GM12892 (cell line): ENCODE measurements at regions not wholly inside any gene's neighbourhood (a gene's known extent, or its start where the extent isn't known, plus 50 kb on each side); places are given as distances from the start of the nearest gene placed in this dataset.

ENCODE experiments used
- DNase-seq: peaks from one replicate; pipeline ENCODE4 v3.0.0; 2011; ENCODE audit not compliant: insufficient read length
- FAIRE-seq: peaks from 2 replicates; lab custom pipeline; 2011; peaks lifted over from hg19 to GRCh38; lab: Jason Lieb, UNC
- POLR2A ChIP-seq: IDR thresholded peaks from 2 replicates; pipeline ENCODE4 v1.6.1; 2011; ENCODE audit warnings: low read depth, low read length, control low read depth
- POLR2AphosphoS5 ChIP-seq: IDR thresholded peaks from 2 replicates; pipeline ENCODE4 v1.6.1; 2011; ENCODE audit warnings: low read depth, low read length, control low read depth
- TAF1 ChIP-seq: IDR thresholded peaks from 2 replicates; pipeline ENCODE4 v1.6.1; 2011; ENCODE audit warnings: low read depth, mild to moderate bottlenecking, control low read depth, low read length, borderline replicate concordance

DNA sequence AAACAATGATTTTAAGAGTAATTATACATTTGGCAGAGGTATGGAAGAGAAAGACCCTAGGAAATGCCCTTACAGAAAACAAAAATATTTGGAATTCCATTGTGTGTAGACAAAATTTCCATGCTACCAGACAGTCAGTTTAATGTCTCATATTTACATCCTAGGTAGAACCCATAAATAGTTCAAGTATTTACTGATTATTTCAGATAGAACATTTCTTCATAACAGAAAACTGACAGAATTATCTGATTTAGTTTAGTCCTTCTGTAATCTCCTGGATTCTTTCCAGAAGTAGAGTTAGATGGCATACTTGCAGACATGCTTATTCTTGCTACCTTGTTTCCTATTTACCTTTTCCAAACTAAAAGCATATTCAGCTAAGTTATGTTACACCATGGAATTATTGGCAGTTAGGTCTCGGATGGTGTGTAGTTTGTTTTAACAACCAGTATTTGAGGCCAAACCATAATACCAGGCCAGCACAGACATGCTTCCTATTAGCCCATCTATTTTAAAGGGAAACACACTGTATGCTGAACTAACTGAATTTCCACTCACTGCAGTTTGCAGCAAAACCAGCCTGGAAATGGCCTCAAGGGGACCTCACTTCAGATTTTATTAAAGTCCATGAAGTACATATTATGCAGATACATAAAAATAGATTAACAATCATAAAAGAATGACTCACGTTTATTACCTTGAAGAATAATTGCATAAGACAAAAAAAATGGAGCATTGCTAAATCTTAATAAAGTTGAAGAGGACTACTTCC, 126.6 kb upstream of the LRIG3 start:
- TF ChIP-seq TAF1 (no peak), POLR2AphosphoS5 (no peak), POLR2A (no peak)
- FAIRE-seq (no peak), DNase-seq (no peak)

GRCh38 chr12:59044791-59045190, 124.5 kb upstream of the LRIG3 start:
- FAIRE-seq: no peak
- TF ChIP-seq POLR2A: no peak
- TF ChIP-seq POLR2AphosphoS5: no peak
- TF ChIP-seq TAF1: no peak
- no peak for DNase-seq

DNA sequence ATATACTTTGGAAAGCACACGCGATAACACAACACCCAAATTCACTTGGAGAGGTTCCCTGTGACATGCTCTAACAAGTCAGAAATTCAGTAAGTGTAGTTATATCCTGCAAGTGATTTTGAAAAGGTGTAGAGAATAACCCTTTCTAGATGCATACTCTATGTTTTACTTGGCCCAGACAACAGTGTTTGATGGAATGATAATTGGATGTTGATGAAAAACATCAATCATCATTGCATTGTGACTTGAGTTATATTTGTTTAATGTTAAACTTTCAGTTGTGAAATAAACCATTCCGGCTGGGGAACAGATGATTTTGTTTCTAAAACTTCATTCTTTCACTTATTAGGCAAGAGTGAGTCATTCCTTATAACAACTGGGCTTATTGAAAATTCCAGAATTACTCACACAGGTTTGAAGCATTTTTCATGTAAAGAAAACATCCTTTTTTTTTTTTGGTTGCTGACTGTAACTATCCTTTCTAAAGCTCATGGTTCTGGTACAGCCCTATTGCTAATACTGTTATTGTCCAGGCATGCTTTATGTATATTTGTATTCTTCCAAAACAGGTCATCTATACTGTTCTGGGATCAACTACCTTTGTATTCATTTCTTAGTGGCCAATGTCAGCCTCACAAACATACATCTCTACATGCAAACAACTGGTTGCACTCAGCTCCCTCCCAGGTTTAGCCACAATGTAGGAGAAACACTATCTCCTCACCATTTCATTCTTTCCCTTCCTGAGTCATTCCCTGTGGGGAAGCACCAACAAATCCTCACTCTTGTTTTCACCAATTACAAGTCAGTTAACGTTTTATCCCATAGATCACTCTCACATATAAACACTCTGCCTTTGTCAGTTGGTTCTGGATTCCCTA, 121.2 kb upstream of the LRIG3 start:
- FAIRE-seq (no peak), DNase-seq (no peak)
- no peak for TF ChIP-seq TAF1
- TF ChIP-seq POLR2AphosphoS5: no peak
- TF ChIP-seq POLR2A: no peak

DNA sequence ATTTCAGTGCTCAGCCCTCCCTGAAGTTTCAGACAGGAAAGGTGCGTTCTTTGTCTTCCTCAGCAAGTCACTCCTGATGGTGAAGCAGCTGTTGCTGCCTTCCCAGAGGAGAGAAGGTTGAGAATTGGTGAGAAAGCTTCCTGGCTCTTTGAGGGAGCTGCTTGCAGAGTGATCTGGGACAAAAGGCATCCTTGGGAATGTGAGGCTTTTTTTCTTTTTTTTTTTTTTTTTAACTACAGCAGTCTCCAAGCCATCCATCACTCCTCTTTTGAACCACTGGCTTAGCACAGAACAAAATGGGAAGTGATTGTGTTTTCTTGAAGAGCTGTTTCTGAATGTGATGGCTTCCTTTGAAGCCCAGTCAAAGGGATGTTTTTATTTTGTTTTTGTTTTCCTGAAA, 120.4 kb upstream of the LRIG3 start:
- no peak for DNase-seq
- TF ChIP-seq POLR2A (no peak), POLR2AphosphoS5 (no peak), TAF1 (no peak)
- FAIRE-seq: no peak

GRCh38 chr12:59040043-59040442, 119.7 kb upstream of the LRIG3 start:
- FAIRE-seq: no peak
- no peak for TF ChIP-seq POLR2A
- DNase-seq: no peak

DNA sequence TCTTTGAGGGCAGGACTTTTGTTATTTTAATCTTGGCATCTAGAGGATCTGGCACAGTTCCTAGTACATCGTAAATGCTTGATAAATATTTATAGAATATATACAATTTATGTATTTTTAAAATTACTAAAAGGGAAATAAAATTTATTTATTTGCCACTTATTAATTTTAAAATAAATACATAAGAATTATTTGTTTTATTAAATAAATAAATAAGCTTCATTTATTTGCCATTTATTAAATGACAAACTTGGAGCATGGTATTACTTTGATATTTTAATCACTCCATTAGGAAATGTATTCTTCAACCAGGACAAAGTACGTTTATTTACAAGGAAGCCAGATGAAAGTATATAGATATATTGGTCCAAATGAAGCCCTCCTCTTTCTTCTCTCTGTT, 118.7 kb upstream of the LRIG3 start:
- TF ChIP-seq POLR2A: no peak
- no peak for TF ChIP-seq POLR2AphosphoS5
- no peak for TF ChIP-seq TAF1
- DNase-seq: no peak
- FAIRE-seq: no peak

DNA sequence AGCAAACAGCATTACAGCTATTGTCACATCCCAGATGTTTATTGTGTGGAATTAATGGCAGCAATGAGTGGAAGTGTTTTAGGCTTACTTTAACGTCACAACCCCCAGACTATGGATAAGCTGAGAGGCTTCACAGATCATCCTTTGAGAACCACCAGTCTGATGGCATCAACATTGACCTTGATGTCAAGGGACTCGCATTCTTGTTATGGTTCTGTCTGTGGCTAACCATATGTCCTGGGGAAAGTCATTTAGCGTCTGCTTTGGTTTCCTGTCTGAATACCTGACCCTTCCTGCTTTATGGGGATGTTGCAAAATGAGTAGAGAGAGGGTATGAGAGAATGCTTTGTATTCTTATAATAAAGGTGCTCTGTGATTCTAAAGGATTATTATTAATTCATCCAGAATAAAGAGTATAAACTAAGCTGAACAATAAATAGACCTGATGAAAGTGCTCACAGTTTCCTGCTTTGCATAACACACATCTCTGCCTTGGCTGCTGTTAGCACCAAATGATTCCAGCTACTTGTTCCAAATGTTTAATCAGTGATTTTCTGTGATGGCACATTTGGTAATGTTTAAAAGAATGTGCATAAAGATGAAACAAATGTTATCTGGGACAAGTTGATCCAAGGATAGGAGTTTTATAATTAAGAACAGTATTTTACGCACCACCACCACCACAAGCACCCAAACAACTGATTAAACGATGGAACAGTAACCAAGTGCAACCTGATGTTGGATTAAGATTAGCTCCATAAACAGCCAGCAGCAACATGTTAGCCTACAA, 116.9 kb upstream of the LRIG3 start:
- DNase-seq: no peak
- TF ChIP-seq POLR2AphosphoS5 (no peak), POLR2A (no peak), TAF1 (no peak)
- no peak for FAIRE-seq

GRCh38 chr12:59036347-59036746, 116.0 kb upstream of the LRIG3 start:
- no peak for TF ChIP-seq TAF1
- TF ChIP-seq POLR2AphosphoS5: no peak
- no peak for TF ChIP-seq POLR2A
- FAIRE-seq (no peak), DNase-seq (no peak)

DNA sequence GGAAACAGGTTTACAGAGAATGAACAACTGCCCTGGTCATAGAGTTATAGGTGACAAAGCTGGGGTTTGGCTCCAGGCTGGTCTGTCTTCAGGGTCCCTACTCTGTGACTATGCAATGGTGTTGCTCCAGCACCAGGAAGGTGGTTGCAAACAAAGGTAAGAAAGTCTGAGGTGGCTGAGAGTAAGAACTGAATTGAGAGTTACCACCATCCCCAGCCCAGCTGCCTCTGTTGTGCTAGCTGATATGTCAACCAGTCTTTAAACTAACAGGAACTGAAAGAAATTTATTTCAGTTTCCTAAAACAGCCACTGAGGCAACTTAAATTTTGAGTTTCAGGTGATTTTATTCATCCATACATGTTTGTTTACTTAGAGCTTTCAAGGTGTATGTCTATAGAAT, 111.0 kb upstream of the LRIG3 start:
- DNase-seq: no peak
- TF ChIP-seq POLR2AphosphoS5 (no peak), POLR2A (no peak), TAF1 (no peak)
- FAIRE-seq: no peak

DNA sequence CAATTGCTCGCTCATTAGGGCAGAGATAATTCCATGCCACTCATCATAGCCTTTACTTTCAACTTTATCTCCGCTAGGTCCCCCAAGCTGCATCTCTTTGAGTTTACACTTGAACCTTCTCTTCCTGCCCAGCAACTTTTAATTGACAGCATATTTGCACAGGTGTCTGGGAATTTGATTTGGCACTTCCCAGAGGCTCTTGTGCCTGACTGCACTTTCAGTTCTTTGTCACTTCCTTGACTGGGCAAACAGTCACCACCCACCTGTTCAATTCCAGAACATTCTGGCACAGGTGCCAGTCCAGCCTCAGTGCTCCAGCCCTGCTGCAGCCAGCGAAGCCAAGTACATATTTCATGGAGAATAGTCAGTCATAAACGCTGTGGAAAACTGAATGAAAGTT, 110.1 kb upstream of the LRIG3 start:
- no peak for TF ChIP-seq TAF1
- TF ChIP-seq POLR2A: no peak
- no peak for TF ChIP-seq POLR2AphosphoS5
- no peak for DNase-seq
- no peak for FAIRE-seq

- no peak for DNase-seq
- FAIRE-seq: no peak
- TF ChIP-seq TAF1 (no peak), POLR2A (no peak), POLR2AphosphoS5 (no peak)
These were observed 106.9 kb upstream of the LRIG3 start for GRCh38 chr12:59027199-59027598.
